Activated CD4-positive, alpha-beta T cell treated with anti-CD3 and anti-CD28 coated beads for 4 hours (primary cell): ENCODE measurements at regions not wholly inside any gene's neighbourhood (a gene's known extent, or its start where the extent isn't known, plus 50 kb on each side); places are given as distances from the start of the nearest gene placed in this dataset.

ENCODE experiments used
- DNase-seq, 2 donors: peaks; one replicate each; pipeline ENCODE4 v3.0.0-alpha.2; 2020

DNA sequence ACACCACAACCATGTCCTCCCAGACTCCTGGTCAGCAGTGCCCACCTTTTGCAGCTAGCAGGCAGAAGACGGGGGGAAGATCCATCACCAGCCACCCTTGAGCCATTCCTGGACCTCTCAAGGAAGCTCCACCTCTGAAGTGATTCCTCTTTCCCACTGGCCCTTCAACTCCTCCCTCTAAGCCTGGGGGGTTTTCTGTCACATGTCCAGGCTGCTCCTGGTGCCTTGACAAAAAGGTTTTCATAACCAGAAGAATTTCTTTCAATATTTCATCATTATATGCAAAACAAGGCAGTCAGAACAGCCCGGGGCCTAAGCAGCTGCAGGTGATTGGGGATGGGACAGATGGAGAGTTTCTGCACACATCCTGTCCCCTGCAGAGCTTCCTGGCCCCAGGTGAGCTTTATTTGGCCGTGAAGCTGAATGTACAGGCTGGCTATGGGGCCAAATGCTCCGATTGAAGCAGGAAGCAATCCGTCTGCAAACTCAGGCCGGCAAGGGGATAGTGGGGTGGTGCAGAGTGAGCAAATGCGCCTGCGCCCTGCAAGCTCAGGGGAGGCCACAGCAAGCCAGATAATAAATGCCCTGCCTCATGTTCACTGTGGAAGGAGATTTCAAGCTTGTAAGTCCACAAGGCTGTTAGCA, 173.5 kb downstream of the C5orf15 start:
- DNase-seq, result no peak

DNA sequence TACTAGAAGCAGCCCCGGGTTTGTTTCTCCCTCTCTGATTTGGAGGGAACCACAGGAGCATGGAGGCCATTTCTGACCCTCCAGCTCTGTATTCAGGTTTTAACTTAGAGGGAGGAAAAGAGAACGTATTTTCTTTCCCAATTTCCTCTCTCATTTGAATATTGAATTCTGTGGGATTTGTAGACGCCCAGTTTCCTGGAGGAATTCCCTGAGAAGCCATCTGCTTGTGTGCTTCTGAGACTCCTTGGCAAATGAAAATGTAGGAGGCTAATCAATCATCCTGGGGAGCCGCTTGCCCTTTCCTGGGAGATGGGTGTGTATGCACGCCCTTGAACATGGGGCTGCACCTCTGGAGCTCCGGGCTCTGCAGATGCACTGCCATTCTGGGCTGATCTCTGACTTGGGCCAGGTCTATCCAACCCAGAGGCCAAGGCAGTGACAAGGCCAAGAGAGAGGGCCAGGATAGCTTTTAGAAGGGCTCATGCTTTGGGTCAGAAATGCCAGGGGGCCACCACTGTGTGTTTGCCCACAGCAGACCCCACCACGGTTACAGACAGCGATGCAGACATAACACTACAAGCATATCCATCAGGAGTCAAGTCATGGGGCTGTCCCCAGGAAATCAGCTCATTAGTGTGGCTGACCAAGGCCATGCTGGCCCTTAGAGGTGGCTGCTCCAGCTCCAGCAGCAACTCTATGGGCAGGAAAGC, 174.5 kb downstream of the C5orf15 start:
- no peak for DNase-seq

DNA sequence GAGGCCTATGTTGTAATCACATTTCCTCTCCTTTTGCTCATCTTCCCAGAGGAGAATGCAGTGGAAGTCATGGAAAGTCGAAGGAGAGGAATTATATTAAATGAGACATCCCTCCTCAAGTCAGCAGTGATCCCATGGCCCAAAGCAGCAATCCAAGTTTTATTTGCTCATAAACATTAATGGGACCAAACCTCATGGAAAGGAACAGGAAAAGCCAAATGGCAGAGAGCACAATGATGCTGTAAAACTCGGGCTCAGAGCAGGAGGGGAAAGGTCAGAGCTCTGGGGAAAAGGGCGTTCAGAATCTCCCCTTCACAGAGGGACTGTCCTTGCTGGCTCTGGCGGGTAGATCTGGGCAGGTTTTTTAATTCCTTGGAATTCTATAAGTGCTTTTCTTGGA, 175.8 kb downstream of the C5orf15 start:
- no peak for DNase-seq

DNA sequence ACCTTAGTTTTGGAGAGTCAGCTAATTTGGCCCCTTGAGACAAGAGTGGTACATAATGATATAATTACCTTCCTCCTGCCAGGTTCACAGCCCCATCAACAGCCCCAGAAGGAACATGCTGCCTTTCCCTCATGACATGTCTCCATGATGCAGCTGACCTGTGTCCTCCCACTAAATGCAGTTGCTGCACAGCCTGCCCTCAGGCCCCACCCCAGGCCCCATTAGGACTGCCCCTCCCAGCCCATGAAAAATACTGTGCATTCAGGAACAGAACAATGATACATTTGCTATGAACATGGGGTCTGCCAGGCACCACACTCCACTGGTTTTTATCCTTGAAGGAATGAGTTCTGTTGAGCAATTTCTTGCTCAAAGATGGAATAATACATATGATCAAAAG, 176.4 kb downstream of the C5orf15 start:
- no peak for DNase-seq

DNA sequence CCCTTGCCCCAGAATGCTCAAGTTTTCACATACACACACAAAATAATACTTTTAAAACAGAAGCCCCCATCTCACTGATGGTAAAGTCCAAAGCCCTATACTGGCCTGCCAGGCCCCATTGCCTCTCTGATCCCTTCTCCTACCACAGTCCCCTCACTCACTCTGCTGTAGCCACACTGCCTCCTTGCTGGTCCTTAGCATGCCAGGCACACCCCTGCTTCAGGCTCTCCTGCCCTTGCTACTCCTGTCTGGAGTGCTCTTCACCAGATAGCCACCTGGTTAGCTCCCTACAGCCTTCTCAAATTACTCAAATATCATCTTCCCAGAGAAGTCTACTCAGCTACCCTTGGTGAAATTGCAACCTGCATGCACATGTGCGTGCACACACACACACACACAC, 177.5 kb downstream of the C5orf15 start:
- DNase-seq, result no peak

DNA sequence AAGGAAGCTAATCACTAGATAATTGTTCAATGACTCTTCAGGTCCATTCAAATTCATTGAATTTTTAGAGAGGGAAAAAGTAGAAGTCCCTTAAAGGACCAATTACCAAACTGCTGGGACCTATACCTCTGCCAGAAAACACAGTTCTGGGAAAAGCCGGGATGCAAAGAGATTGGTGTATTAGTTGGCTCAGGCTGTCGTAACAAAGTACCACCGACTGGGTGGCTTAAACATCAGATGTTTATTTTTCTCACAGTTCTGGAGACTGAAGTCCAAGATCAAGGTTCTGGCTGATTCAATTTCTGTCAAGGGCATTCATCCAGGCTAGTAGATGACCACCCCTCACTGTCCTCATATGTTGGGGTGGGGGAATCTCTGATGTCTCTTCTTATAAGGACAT, 177.1 kb upstream of the FSTL4 start:
- no peak for DNase-seq

DNA sequence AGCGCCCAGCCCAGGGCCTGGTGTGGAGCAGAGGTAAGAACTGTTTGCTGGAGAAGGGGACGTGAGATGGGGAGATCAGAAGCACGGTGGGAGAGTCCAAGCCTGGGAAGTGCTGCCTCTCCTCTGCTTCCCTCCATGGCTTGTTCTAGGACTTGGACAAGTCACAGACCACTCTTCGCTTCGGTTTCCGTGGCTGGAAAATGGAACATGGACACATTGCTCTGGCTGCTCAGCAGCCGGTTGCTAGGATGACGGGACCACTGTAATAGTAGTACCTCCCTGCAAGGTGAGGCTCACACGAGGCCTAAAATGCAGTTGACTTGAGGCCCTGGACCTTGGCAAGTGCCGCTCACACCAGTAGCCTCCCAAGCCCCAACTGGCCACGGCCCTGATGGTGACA, 175.8 kb upstream of the FSTL4 start:
- DNase-seq, result no peak

DNA sequence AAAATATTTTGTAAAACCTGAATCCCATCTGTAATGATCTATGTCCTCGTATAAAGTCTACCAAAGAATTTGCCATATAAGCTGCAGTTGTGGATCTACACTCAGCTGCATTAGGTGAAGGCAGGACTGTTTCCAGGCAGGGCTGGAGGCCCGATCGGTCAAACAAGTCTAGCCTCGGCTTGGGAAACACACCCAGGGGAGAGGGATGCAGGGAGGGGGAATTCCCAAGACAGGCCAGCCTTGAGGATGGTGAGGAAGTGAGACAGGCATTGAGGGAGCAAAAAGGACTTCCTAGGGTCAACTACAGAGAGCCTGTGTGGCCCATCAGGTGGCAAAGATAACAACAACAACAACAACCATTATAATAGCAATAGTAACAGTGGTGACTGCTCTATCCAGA, 174.1 kb upstream of the FSTL4 start:
- DNase-seq, result no peak

DNA sequence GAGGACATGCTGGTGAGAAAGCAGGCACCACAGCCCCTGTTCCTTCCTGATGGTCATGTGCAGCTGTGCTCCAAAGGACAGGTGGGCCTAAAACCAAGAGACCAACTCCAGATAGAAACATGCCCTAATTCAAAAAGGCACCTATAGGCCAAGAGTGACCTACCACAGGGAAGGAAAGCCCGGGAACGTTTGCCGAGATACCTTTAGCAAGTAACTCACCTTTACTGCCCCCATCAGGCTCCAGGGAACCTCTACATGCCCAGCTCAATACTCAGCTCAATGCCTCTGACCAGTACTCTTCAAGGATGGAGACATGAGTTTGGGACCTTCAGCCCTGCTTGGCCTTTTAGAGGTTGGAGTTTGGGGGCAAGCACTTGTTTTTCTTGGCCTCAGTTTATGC, 172.8 kb upstream of the FSTL4 start:
- DNase-seq, result no peak

DNA sequence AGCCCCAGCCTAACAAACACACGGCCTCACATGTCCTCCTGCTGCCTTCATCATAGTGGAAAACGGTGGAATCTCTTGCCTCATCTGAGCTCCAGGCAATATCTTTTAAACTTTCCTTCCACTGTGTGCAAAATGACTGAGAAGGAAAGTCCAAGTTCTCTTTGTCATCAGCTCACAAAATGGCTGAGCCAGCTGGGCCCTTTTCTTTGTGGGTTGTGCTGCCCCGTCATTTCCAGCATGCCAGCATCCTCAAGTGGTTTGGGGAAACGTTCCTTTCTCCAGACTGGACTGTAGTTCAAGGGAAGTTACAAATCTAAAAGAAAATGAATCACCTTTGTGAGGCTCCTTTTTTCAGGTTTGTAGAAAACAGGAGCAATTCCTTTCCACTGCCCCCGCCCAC, 171.1 kb upstream of the FSTL4 start:
- DNase-seq, result no peak

DNA sequence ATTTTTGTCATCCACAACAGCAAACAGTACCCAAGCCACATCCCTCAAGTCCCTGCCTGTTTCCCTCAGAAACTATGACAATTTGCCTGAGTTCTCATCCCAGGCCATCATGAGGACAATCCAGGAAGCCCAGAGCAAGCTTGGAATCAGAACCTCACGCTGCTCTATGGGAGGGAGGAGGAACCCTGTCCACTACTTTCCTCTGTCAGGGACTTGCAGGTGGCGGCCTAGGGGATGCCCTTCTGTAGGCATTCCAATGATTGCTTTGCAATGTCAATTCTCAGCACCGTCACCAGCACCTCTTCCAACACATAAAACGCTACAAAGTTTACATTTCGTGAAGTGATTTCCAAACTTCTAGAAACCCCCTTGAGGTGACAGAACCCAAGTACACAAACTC, 170.4 kb upstream of the FSTL4 start:
- no peak for DNase-seq

DNA sequence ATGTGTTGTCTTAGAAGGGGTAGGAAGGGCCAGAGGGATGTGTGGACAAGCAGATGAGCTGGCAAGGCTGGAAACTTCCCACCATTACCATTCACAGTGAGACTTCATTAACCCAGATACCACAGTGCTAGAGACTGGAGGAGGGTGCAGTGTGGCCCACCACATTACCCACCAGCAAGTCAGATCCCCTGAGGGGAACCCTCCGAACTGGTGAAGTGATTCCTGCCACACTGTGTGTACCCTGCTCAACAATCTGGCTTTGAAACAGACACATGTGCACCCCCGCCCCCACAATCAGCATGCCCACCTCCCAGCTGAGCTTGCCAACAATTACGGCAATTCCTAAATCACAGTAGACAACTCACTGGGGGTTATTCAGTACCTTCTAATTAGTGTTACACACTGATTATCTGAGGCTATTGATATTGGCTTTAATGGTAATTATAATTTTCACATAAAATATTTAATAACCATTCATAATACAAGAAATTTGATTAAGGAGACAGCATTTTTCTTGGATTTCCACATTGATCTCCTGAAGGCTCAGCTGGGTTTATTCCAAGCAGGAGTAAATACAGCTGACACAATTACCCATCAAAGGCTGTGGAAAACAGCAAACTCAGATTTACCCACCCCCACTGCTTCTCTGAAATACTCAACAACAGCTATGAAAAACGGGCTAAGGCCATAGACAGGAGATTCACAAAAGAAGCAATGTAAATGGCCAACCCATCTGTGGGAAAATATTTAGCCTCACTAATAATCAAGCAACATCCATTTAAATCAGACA, 169.3 kb upstream of the FSTL4 start:
- no peak for DNase-seq

DNA sequence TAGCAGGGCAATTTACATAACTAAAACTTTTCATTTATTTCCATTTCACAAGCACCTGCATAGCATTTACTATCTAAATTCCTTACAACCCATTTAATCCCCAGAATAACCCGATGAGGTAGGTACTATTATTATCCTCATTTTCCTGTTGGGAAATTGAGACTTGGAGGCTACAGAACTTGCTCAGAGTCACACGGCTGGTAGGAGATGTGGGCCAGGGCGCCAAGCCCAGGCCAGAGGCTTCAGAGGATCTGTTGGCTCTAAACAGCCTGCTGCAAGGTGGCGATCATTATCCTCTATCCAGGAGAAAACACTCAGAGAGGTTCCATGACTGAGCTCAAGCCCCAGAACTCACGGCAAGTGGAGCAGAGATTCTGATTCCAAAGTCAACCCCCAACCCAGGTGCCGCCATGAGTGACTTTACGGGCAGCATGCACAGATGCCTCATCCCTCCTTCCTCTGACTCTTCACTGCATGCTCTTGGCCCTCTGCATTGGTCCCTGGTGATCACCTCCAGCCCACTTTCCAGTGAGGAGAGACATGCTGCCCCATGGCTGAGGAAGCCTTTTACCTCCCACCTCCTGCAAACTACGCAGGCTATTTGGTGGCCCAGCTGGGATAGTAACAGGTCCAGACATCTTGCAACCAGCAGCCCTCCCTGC, 168.4 kb upstream of the FSTL4 start:
- DNase-seq, result no peak

DNA sequence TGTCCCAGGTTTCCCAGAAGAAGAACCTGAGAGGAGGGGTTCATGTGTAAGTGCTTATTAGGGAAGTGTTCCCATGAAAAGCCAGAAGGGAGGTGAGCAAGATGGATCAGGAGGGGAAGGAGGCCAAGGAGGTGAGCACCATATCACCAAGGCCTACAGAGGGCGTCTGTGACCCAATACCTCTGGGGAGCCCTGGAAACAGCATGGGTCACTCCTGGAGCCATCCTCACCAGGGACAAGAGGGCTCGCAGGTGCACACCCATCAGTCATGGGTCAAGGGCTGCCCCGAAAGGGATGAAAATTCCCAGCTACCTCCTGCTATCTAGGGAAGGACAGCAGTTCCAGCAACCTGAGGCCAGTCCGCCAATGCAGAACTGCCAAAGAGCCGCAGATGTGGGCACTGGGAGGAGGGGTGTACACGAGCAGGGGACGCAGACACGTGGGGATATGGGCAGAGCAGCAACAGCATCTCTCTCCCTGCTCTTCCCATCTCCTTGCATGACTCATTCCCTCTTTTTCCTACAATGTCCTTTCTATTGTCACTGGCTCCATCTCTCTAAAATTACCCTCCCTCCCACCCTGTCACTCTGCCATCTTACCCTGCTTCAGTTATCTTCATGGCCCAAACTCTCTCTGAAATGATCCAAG, 167.6 kb upstream of the FSTL4 start:
- no peak for DNase-seq

DNA sequence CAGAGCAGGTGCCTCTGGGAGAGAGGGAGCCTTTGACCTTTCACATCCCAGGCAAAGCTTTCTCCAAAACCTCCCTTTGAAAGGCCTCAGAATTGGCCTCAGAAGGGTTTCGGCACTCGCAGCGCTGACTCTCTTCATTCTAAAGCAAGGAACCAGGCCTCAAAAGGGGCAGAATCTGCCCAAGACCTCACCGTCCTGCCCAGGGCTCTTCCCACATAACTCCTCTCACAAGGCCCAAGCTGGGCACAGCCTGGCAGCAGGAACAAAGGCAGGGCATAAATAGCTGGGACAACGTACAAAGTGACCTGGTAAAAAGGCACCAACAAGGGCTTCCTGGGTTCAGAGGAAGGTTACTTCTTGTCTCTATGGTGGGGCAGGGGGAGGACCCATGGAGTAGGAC, 166.3 kb upstream of the FSTL4 start:
- DNase-seq, result no peak

DNA sequence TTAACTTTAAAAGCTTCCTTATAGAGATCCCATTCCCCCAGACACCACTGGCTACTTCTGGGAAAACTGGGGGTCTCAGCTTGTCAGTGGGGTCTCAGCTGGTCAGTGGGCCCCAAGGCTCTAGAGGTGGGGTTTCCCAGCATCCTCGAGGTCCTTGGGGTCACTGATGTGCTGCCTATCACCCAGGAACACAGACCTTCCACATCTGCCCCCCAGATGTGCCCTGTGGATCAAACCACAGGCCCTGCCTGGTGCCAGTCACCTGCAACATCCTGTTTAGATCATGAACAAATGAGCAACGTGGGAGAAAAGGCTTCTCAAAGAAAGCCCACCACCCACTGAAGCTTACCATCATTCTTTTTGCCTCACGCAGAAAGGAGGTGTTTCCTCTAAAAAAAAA, 165.6 kb upstream of the FSTL4 start:
- DNase-seq, result no peak

DNA sequence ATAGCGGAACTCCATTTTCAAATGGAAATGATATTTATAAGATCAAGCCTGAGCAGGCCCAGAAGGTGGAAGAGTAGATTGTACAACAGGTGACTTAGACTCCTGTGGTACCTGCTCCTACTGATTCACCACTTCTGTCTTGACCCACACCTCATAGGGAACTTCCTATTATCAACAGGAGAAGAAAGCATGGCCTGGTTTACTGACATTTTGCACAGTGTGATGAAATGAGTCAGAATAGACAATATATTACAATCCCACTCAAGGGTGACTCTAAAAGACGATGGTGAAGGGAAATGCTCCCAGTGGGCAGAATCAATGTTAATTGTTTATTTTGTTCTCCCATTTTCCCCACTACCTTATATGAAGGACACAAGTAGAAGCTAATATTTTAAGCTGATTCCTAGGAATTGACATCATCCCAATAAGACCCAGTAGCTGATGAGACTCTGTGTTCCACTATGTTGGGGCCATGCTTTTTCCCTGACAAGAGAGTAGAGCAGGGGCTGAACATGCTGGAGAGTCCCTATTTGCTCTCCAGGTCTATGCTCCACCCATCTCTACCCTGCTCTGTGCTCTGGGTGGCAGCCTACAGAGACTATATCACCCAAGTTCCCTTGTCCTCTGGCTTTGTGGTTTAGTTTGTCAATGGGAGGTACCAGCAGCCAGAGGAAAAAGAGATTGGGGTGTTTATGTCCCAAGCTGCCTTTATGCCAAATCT, 163.4 kb upstream of the FSTL4 start:
- no peak for DNase-seq

DNA sequence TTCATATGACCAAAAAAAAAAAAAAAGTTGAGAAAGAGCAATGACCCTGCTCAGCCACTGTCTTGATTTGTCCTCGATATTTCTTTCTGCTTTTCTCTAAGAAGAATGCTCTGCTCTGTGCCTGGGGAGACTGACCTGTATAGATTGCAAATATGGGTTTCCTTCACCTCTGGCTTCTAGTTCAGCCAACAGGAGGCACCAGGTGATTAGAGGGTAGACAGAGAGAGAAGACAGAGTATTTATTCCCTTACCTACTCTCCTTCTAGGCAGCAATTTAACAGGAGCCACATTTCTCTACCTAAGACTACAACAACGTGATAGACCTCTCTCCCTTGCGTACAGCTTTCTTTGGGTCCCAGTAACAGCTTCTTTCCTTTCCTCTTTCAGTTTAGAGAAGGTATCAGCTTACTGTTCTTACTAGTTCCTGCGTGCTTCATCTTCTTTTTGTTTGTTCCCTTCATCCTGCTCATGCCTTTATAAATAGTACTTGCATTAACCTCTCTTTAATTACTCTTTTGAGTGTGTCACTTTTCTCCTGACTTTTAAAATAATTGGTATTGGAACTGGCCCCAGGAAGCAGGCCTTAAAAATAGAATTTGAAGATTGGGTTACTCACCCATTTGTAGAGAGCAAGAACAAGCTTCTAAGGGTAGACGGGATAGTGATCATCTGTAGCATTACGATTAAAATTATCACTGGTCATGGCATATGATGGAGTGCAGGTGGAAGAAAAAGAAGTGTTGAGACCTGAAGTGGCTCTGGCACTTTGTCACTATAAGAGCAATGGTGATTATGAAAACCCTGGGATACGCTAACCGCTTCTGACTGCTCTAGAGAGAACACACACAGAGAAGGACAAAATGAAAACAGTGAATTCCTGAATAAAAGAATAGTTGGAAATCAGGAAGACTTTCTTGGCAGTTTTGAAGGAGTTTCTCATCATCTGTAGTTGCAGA, 161.2 kb upstream of the FSTL4 start:
- DNase-seq, result no peak

DNA sequence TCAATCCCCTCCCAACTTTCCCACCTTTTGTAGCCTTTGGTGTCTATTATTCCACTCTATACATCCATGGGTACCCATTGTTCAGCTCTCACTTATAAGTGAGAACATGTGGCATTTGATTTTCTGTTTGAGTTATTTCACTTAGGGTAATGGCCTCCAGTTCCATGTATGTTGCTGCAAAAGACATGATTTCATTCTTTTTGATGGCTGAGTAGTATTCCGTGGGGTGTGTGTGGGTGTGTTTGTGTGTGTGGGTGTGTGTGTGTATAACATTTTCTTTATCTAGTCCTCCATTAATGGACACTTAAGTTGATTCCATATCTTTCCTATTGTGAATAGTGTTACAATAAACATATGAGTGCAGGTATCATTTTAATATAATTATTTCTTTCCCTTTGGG, 157.5 kb upstream of the FSTL4 start:
- no peak for DNase-seq

DNA sequence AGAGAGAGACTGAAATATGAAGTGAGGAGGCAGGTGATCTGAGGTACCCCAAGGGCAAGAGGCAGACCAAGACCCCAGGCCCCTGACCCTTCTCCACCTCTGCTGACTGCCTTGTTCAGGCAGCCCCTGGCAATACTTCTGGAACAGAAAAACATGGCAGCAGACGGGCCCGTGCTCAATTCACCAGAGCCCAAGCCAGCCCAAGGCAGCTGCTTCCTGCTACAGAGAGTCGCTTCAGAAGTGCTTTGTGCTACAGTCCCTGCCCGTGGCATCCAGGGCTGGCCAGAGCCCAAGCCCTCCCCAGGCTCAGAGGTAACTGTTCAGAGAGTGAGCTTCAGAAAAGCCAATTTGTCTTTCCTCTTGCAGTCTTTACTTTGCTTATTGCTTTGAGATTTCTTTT, 151.4 kb upstream of the FSTL4 start:
- no peak for DNase-seq

DNA sequence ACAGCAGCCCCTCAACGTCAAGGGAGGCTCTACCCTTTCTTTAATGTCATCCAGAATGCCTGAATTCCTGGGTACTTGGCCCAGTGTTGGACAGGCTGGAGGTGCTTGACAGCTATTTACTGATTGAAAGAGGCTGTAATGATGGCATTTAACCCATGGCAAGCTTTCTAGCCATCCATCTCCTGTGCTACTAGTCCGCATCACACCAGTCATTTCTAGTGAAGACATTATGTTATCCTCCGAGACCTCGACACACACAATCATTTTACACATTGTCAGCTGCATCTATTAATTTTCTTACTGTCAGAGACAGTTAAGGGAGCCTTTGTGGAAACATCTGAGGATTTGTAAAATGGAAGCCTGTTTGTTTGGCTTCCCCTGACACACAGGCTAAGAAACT, 149.3 kb upstream of the FSTL4 start:
- DNase-seq, result no peak
